ENCODE measurements at regions not wholly inside any gene's neighbourhood (a gene's known extent, or its start where the extent isn't known, plus 50 kb on each side); places are given as distances from the start of the nearest gene placed in this dataset.
"Not testable (repeated sequence)": the region's sequence is repeated elsewhere in the genome, so short reads cannot be mapped to it uniquely, and the experiment has no call there.

DNA sequence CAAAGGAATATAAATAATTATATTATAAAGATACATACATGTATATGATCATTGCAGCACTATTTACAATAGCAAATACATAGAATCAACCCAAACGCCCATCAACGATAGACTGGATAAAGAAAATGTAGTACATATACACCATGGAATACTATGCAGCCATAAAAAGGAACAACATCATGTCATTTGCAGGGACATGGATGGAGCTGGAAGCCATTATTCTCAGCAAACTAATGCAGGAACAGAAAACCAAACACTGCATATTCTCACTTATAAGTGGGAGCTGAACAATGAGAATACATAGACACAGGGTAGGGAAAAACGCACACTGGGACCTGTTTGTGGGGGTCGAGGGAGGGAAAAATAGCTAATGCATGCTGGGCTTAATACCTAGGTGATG lies 120.9 kb upstream of the ZCCHC13 start:
- not testable (repeated sequence) for TF ChIP-seq ZNF521 (tag by site-specific recombination; IDR thresholded peaks at IDR 0.05); ZBTB1 (tag by site-specific recombination; IDR thresholded peaks at IDR 0.05); ZNF561 (tag by site-specific recombination; IDR thresholded peaks at IDR 0.05; ENCODE audit: borderline replicate concordance); ZNF292 (tag by site-specific recombination; IDR thresholded peaks at IDR 0.05; ENCODE audit: borderline replicate concordance, low read depth); ZFP37 (tag by site-specific recombination; IDR thresholded peaks at IDR 0.05); YY1 (tag by site-specific recombination; IDR thresholded peaks at IDR 0.05); ZFP3 (tag by site-specific recombination; IDR thresholded peaks at IDR 0.05; ENCODE audit: low read depth)
- TF ChIP-seq, protein P1, sequence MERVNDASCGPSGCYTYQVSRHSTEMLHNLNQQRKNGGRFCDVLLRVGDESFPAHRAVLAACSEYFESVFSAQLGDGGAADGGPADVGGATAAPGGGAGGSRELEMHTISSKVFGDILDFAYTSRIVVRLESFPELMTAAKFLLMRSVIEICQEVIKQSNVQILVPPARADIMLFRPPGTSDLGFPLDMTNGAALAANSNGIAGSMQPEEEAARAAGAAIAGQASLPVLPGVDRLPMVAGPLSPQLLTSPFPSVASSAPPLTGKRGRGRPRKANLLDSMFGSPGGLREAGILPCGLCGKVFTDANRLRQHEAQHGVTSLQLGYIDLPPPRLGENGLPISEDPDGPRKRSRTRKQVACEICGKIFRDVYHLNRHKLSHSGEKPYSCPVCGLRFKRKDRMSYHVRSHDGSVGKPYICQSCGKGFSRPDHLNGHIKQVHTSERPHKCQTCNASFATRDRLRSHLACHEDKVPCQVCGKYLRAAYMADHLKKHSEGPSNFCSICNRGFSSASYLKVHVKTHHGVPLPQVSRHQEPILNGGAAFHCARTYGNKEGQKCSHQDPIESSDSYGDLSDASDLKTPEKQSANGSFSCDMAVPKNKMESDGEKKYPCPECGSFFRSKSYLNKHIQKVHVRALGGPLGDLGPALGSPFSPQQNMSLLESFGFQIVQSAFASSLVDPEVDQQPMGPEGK (tag by site-specific recombination; IDR thresholded peaks at IDR 0.05) = not testable (repeated sequence)
- TF ChIP-seq, protein P2, sequence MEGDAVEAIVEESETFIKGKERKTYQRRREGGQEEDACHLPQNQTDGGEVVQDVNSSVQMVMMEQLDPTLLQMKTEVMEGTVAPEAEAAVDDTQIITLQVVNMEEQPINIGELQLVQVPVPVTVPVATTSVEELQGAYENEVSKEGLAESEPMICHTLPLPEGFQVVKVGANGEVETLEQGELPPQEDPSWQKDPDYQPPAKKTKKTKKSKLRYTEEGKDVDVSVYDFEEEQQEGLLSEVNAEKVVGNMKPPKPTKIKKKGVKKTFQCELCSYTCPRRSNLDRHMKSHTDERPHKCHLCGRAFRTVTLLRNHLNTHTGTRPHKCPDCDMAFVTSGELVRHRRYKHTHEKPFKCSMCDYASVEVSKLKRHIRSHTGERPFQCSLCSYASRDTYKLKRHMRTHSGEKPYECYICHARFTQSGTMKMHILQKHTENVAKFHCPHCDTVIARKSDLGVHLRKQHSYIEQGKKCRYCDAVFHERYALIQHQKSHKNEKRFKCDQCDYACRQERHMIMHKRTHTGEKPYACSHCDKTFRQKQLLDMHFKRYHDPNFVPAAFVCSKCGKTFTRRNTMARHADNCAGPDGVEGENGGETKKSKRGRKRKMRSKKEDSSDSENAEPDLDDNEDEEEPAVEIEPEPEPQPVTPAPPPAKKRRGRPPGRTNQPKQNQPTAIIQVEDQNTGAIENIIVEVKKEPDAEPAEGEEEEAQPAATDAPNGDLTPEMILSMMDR (tag by site-specific recombination; IDR thresholded peaks at IDR 0.05) = not testable (repeated sequence)

Measured in HEK293 (cell line).